ENCODE measurements at regions not wholly inside any gene's neighbourhood (a gene's known extent, or its start where the extent isn't known, plus 50 kb on each side); places are given as distances from the start of the nearest gene placed in this dataset.

GRCh38 chr12:108419949-108420348 lies 80.8 kb upstream of the CMKLR1 start:
- Mint-ChIP-seq H3K36me3 (no peaks in the 10 kb centered on the region), H3K4me3 (no peak overlapping the region), H3K4me1 (ENCODE audit: low read depth) (no peaks in the 10 kb centered on the region), H3K27me3 (peaks cover 4% of the 10 kb centered on the region), H3K9me3 (peaks cover 2% of the 10 kb centered on the region), H3K27ac (no peak overlapping the region)
- ChIA-PET CTCF (no interaction called here), POLR2A (no interaction called here)
- DNase-seq, result no peak
- intact Hi-C loops (cut with micrococcal nuclease), result no loop called here

GRCh38 chr12:108418164-108418890 lies 79.2 kb upstream of the CMKLR1 start:
- no peak overlapping the region for H3K4me3 Mint-ChIP-seq
- intact Hi-C loops (cut with micrococcal nuclease), result no loop called here
- CTCF ChIA-PET, result no interaction called here
- no peaks in the 10 kb centered on the region for H3K36me3 Mint-ChIP-seq
- no peak for DNase-seq
- H3K27me3 Mint-ChIP-seq, result peaks cover 4% of the 10 kb centered on the region
- POLR2A ChIA-PET, result no interaction called here
- H3K9me3 Mint-ChIP-seq, result peaks cover 2% of the 10 kb centered on the region
- no peak overlapping the region for H3K27ac Mint-ChIP-seq
- H3K4me1 Mint-ChIP-seq (ENCODE audit: low read depth), result no peaks in the 10 kb centered on the region

- no peaks in the 10 kb centered on the region for H3K4me1 Mint-ChIP-seq (ENCODE audit: low read depth)
These were observed 74.9 kb upstream of the CMKLR1 start for GRCh38 chr12:108414021-108414420.

GRCh38 chr12:108410689-108411088 lies 71.6 kb upstream of the CMKLR1 start:
- ChIA-PET POLR2A (no interaction called here), CTCF (no interaction called here)
- H3K9me3 Mint-ChIP-seq, result peaks cover 7% of the 10 kb centered on the region
- H3K4me3 Mint-ChIP-seq, result no peak overlapping the region
- intact Hi-C loops (cut with micrococcal nuclease), result no loop called here
- DNase-seq, result no peak
- peaks cover 8% of the 10 kb centered on the region for H3K27me3 Mint-ChIP-seq
- no peaks in the 10 kb centered on the region for H3K36me3 Mint-ChIP-seq
- no peaks in the 10 kb centered on the region for H3K4me1 Mint-ChIP-seq (ENCODE audit: low read depth)
- no peak overlapping the region for H3K27ac Mint-ChIP-seq

More at GRCh38 chr12:108414021-108414420, 74.9 kb upstream of the CMKLR1 start:
- Mint-ChIP-seq H3K27me3 (peaks cover 8% of the 10 kb centered on the region), H3K4me3 (no peak overlapping the region), H3K27ac (no peak overlapping the region), H3K9me3 (peaks cover 2% of the 10 kb centered on the region), H3K36me3 (no peaks in the 10 kb centered on the region)
- DNase-seq, result no peak
- intact Hi-C loops (cut with micrococcal nuclease), result no loop called here
- CTCF ChIA-PET, result no interaction called here
- POLR2A ChIA-PET, result no interaction called here

GRCh38 chr12:108409481-108409880 lies 70.4 kb upstream of the CMKLR1 start:
- peaks cover 8% of the 10 kb centered on the region for H3K27me3 Mint-ChIP-seq
- H3K4me1 Mint-ChIP-seq (ENCODE audit: low read depth), result no peaks in the 10 kb centered on the region
- POLR2A ChIA-PET, result no interaction called here
- no peak for DNase-seq
- no peaks in the 10 kb centered on the region for H3K36me3 Mint-ChIP-seq
- intact Hi-C loops (cut with micrococcal nuclease), result no loop called here
- CTCF ChIA-PET, result no interaction called here
- no peak overlapping the region for H3K27ac Mint-ChIP-seq
- peaks cover 10% of the 10 kb centered on the region for H3K9me3 Mint-ChIP-seq
- no peak overlapping the region for H3K4me3 Mint-ChIP-seq

GRCh38 chr12:108403952-108404351 lies 64.8 kb upstream of the CMKLR1 start:
- Mint-ChIP-seq H3K27me3 (peaks cover 10% of the 10 kb centered on the region), H3K9me3 (peaks cover 10% of the 10 kb centered on the region), H3K27ac (no peak overlapping the region), H3K4me1 (ENCODE audit: low read depth) (no peaks in the 10 kb centered on the region), H3K36me3 (no peaks in the 10 kb centered on the region), H3K4me3 (no peak overlapping the region)
- ChIA-PET POLR2A (interaction anchor here (0.5 kb wide), 1 partner anchor 115 kb away, joined by 3 read pairs; no protein-coding TSS in a partner anchor), CTCF (no interaction called here)
- intact Hi-C loops (cut with micrococcal nuclease), result no loop called here
- DNase-seq, result no peak

- no peak for DNase-seq
- no peaks in the 10 kb centered on the region for H3K36me3 Mint-ChIP-seq
- intact Hi-C loops (cut with micrococcal nuclease), result no loop called here
- H3K9me3 Mint-ChIP-seq, result peaks cover 13% of the 10 kb centered on the region
- ChIA-PET POLR2A (no interaction called here), CTCF (no interaction called here)
- H3K27me3 Mint-ChIP-seq, result peaks cover 15% of the 10 kb centered on the region
- H3K4me1 Mint-ChIP-seq (ENCODE audit: low read depth), result no peaks in the 10 kb centered on the region
- H3K4me3 Mint-ChIP-seq, result no peak overlapping the region
- no peak overlapping the region for H3K27ac Mint-ChIP-seq
These were observed 62.9 kb upstream of the CMKLR1 start for GRCh38 chr12:108401964-108402363.

- Mint-ChIP-seq H3K27ac (no peak overlapping the region), H3K36me3 (no peaks in the 10 kb centered on the region), H3K9me3 (peaks cover 7% of the 10 kb centered on the region), H3K4me3 (no peak overlapping the region), H3K27me3 (peaks cover 15% of the 10 kb centered on the region), H3K4me1 (ENCODE audit: low read depth) (no peaks in the 10 kb centered on the region)
- intact Hi-C loops (cut with micrococcal nuclease), result no loop called here
- no peak for DNase-seq
- ChIA-PET CTCF (no interaction called here), POLR2A (no interaction called here)
These were observed 61.9 kb upstream of the CMKLR1 start for GRCh38 chr12:108400900-108401480.

- ChIA-PET POLR2A (no interaction called here), CTCF (no interaction called here)
- no peak overlapping the region for H3K27ac Mint-ChIP-seq
- no peak overlapping the region for H3K4me3 Mint-ChIP-seq
- H3K36me3 Mint-ChIP-seq, result no peaks in the 10 kb centered on the region
- peaks cover 15% of the 10 kb centered on the region for H3K27me3 Mint-ChIP-seq
- H3K4me1 Mint-ChIP-seq (ENCODE audit: low read depth), result no peaks in the 10 kb centered on the region
- H3K9me3 Mint-ChIP-seq, result peaks cover 4% of the 10 kb centered on the region
- no peak for DNase-seq
- intact Hi-C loops (cut with micrococcal nuclease), result no loop called here
These were observed 61.4 kb upstream of the CMKLR1 start for GRCh38 chr12:108400481-108400880.

GRCh38 chr12:108400056-108400455 lies 60.9 kb upstream of the CMKLR1 start:
- CTCF ChIA-PET, result no interaction called here
- POLR2A ChIA-PET, result no interaction called here
- no peaks in the 10 kb centered on the region for H3K36me3 Mint-ChIP-seq
- H3K27ac Mint-ChIP-seq, result no peak overlapping the region
- H3K4me1 Mint-ChIP-seq (ENCODE audit: low read depth), result no peaks in the 10 kb centered on the region
- no peak overlapping the region for H3K4me3 Mint-ChIP-seq
- intact Hi-C loops (cut with micrococcal nuclease), result no loop called here
- DNase-seq, result no peak
- peaks cover 15% of the 10 kb centered on the region for H3K27me3 Mint-ChIP-seq
- peaks cover 3% of the 10 kb centered on the region for H3K9me3 Mint-ChIP-seq

GRCh38 chr12:108399514-108399913 lies 60.4 kb upstream of the CMKLR1 start:
- peaks cover 3% of the 10 kb centered on the region for H3K9me3 Mint-ChIP-seq
- no peaks in the 10 kb centered on the region for H3K36me3 Mint-ChIP-seq
- ChIA-PET CTCF (no interaction called here), POLR2A (no interaction called here)
- H3K4me3 Mint-ChIP-seq, result no peak overlapping the region
- H3K4me1 Mint-ChIP-seq (ENCODE audit: low read depth), result no peaks in the 10 kb centered on the region
- no peak overlapping the region for H3K27ac Mint-ChIP-seq
- DNase-seq, result no peak
- peaks cover 15% of the 10 kb centered on the region for H3K27me3 Mint-ChIP-seq
- intact Hi-C loops (cut with micrococcal nuclease), result no loop called here

- DNase-seq, result no peak
- Mint-ChIP-seq H3K27me3 (peaks cover 21% of the 10 kb centered on the region), H3K9me3 (peaks cover 3% of the 10 kb centered on the region), H3K27ac (no peak overlapping the region), H3K36me3 (no peaks in the 10 kb centered on the region), H3K4me1 (ENCODE audit: low read depth) (no peaks in the 10 kb centered on the region), H3K4me3 (no peak overlapping the region)
- POLR2A ChIA-PET, result no interaction called here
- intact Hi-C loops (cut with micrococcal nuclease), result no loop called here
- CTCF ChIA-PET, result no interaction called here
These were observed 55.1 kb upstream of the CMKLR1 start for GRCh38 chr12:108394196-108394595.

- Mint-ChIP-seq H3K4me1 (ENCODE audit: low read depth) (no peaks in the 10 kb centered on the region), H3K9me3 (peaks cover 2% of the 10 kb centered on the region), H3K36me3 (no peaks in the 10 kb centered on the region), H3K27me3 (peaks cover 16% of the 10 kb centered on the region), H3K4me3 (no peak overlapping the region), H3K27ac (no peak overlapping the region)
- POLR2A ChIA-PET, result no interaction called here
- intact Hi-C loops (cut with micrococcal nuclease), result no loop called here
- CTCF ChIA-PET, result no interaction called here
- DNase-seq, result no peak
These were observed 53.2 kb upstream of the CMKLR1 start for GRCh38 chr12:108392284-108392683.
